ENCODE measurements at regions not wholly inside any gene's neighbourhood (a gene's known extent, or its start where the extent isn't known, plus 50 kb on each side); places are given as distances from the start of the nearest gene placed in this dataset.

DNA sequence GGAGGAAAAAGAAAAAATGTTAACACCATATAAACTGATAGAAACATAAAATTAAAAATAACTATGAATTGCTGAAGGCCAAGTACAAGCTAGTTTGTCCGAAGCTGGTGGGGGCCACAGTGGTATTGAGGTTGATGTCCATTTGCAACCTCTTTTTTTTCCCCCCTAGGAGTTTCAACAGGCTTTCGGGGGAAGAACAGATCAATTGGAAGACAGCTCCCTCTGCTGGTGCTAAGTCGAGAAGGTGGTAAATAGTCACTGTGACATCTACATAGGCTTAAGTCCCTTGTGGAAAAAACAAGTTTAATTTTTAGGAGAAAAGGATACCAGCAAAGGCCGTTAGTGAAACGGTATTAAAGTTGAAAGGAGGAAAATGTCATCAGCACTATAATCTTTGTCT is 115.7 kb upstream of the ZXDA start:
- DNase-seq (ENCODE audit: low spot score) (peak; percentile 17), ATAC-seq (peak; percentile 60), FAIRE-seq (peak; percentile 42)
- no peaks in the 10 kb centered on the region for H3K4me1 ChIP-seq (ENCODE audit: insufficient read depth, low read length)
- BruUV-seq (replicated peaks) = no TSS peak
- no peaks in the 10 kb centered on the region for H3K27me3 ChIP-seq (ENCODE audit: control insufficient read depth in 1 of 2, insufficient read depth in 2 of 2, low read length in 2 of 2)
- no peak overlapping the region for H2AFZ ChIP-seq (ENCODE audit: low read length)
- H3K4me3 ChIP-seq (replicated peaks in 1 of 3; ENCODE audit: insufficient read depth in 1 of 3, low read depth in 2 of 3, low read length in 3 of 3) = no peak overlapping the region
- H4K20me1 ChIP-seq (ENCODE audit: insufficient read depth, low read length) = no peaks in the 10 kb centered on the region
- no peak overlapping the region for H3K9ac ChIP-seq (ENCODE audit: insufficient read depth, low read depth, low read length)
- 1% methylated on average over 5 of the region's 5 CpGs for WGBS (ENCODE audit: low lambda C conversion rate)
- no peaks in the 10 kb centered on the region for H3K36me3 ChIP-seq (replicated peaks in 1 of 2; ENCODE audit: control insufficient read depth in 1 of 2, insufficient read depth in 2 of 2, low read length in 2 of 2)
- no peaks in the 10 kb centered on the region for H3K79me2 ChIP-seq (ENCODE audit: insufficient read depth, low read length)
- CTCF ChIA-PET (ENCODE audit: low intra/inter-chr PET ratio, low total read pairs) = interaction anchor here (2.7 kb wide), 1 partner anchor 204 kb away, joined by 14 read pairs; no protein-coding TSS in a partner anchor
- no peak overlapping the region for H3K27ac ChIP-seq (ENCODE audit: extremely low read length, insufficient read depth, low read length)
- no peak overlapping the region for H3K4me2 ChIP-seq (ENCODE audit: low read depth, low read length)
- TF ChIP-seq ZFP41 (CRISPR knock-in tag; IDR thresholded peaks at IDR 0.05; ENCODE audit: borderline replicate concordance) (no peak), SMC3 (IDR thresholded peaks at IDR 0.05; ENCODE audit: low read length) (peak; percentile 40), ARNTL (CRISPR knock-in tag; IDR thresholded peaks at IDR 0.05) (no peak), PLRG1 (conservative IDR thresholded peaks at IDR 0.05) (no peak), KAT2B (IDR thresholded peaks at IDR 0.05; ENCODE audit: borderline replicate concordance, low read depth, low read length) (no peak), MAZ (IDR thresholded peaks at IDR 0.05; ENCODE audit: borderline replicate concordance, low read depth, low read length) (no peak), MAZ (CRISPR knock-in tag; IDR thresholded peaks at IDR 0.05; ENCODE audit: low read depth) (no peak), U2AF1 (optimal IDR thresholded peaks at IDR 0.05; ENCODE audit: low read depth, low read length) (no peak), STAG1 (CRISPR knock-in tag; IDR thresholded peaks at IDR 0.05) (peak; percentile 29)
- TF ChIP-seq, protein P1, sequence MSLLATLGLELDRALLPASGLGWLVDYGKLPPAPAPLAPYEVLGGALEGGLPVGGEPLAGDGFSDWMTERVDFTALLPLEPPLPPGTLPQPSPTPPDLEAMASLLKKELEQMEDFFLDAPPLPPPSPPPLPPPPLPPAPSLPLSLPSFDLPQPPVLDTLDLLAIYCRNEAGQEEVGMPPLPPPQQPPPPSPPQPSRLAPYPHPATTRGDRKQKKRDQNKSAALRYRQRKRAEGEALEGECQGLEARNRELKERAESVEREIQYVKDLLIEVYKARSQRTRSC (CRISPR knock-in tag; IDR thresholded peaks at IDR 0.05; ENCODE audit: low read depth) = no peak
- TF ChIP-seq, protein P2, sequence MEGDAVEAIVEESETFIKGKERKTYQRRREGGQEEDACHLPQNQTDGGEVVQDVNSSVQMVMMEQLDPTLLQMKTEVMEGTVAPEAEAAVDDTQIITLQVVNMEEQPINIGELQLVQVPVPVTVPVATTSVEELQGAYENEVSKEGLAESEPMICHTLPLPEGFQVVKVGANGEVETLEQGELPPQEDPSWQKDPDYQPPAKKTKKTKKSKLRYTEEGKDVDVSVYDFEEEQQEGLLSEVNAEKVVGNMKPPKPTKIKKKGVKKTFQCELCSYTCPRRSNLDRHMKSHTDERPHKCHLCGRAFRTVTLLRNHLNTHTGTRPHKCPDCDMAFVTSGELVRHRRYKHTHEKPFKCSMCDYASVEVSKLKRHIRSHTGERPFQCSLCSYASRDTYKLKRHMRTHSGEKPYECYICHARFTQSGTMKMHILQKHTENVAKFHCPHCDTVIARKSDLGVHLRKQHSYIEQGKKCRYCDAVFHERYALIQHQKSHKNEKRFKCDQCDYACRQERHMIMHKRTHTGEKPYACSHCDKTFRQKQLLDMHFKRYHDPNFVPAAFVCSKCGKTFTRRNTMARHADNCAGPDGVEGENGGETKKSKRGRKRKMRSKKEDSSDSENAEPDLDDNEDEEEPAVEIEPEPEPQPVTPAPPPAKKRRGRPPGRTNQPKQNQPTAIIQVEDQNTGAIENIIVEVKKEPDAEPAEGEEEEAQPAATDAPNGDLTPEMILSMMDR (CRISPR knock-in tag; IDR thresholded peaks at IDR 0.05) = peak; percentile 61
- TF ChIP-seq, protein P3, sequence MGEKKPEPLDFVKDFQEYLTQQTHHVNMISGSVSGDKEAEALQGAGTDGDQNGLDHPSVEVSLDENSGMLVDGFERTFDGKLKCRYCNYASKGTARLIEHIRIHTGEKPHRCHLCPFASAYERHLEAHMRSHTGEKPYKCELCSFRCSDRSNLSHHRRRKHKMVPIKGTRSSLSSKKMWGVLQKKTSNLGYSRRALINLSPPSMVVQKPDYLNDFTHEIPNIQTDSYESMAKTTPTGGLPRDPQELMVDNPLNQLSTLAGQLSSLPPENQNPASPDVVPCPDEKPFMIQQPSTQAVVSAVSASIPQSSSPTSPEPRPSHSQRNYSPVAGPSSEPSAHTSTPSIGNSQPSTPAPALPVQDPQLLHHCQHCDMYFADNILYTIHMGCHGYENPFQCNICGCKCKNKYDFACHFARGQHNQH (CRISPR knock-in tag; IDR thresholded peaks at IDR 0.05) = no peak
- in situ Hi-C loops (cut with HindIII; ENCODE audit: extremely low pct_ligation_motif_present, low pct_unique_long_range_greater_than_20kb) = loop anchor here (25.0 kb wide), 1 partner anchor 189 kb away; no protein-coding TSS in a partner anchor
- intact Hi-C loops (cut with micrococcal nuclease; ENCODE audit: unreplicated experiment) = loop anchor here (1.0 to 10.0 kb wide), 5 partner anchors 47 to 1224 kb away; no protein-coding TSS in a partner anchor
- no peaks in the 10 kb centered on the region for H3K9me3 ChIP-seq (ENCODE audit: low read length)
- POLR2A ChIA-PET = no interaction called here

Measured in HepG2 (cell line).